A673 (cell line): ENCODE measurements at regions not wholly inside any gene's neighbourhood (a gene's known extent, or its start where the extent isn't known, plus 50 kb on each side); places are given as distances from the start of the nearest gene placed in this dataset.

Experiments used
- CTCF ChIP-seq: fragments of 300-800, 200-600 bp; sonication (generic); conservative IDR thresholded peaks from 2 replicates; pipeline ENCODE4 v1.5.1; 2017; ENCODE audit warnings: low read depth, mild to moderate bottlenecking, antibody characterized with exemption, low read length, moderate library complexity, mixed read lengths
- EZH2 ChIP-seq: fragments of 200-600 bp; sonication (generic); IDR thresholded peaks from 2 replicates; pipeline ENCODE4 v1.6.1; 2017; ENCODE audit warnings: borderline replicate concordance, low read depth, mild to moderate bottlenecking, mixed read lengths, antibody characterized with exemption, low read length; ENCODE audit not compliant: poor library complexity, severe bottlenecking

DNA sequence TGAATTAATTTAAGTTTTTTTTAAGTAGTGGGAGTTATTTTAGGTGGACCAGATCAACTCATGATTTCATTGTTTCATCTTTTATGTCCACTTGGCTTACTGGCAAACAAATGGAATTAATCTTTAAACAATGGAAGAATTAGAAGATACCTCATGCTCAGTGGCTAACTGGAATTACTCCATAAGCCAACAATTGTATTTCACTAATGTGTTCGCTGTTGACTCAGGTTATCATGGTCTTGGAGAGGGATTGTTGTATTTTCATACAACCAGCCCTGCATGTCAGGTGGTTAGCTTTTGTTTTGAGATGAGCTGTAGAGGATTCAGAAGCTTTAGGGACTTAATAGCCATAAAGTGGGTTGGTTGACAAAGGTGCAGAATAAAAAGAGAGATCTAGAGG is 57.2 kb upstream of the HMCN1 start:
- TF ChIP-seq CTCF (no peak), EZH2 (no peak)
